DND-41 (cell line): ENCODE measurements at regions not wholly inside any gene's neighbourhood (a gene's known extent, or its start where the extent isn't known, plus 50 kb on each side); places are given as distances from the start of the nearest gene placed in this dataset.

Experiments used
- ATAC-seq: fragments of 200-7000 bp; cut with Tn5 transposase; 3 replicates; pipeline ENCODE4 v1.9.1; 2021; ENCODE audit warnings: low read depth; ENCODE audit not compliant: insufficient read depth
- DNase-seq: peaks from one replicate; pipeline ENCODE4 v3.0.0-alpha.2; 2020
- H2AFZ ChIP-seq: 2 replicates; pipeline ENCODE4 v1.6.0; 2012; ENCODE audit warnings: low read depth, low read length
- H3K27ac ChIP-seq: 2 replicates; pipeline ENCODE4 v1.5.1; 2012; ENCODE audit warnings: low read length, inconsistent platforms
- H3K27me3 ChIP-seq: fragments of 200-600 bp; sonication (generic); 2 replicates; pipeline ENCODE4 v1.6.0; 2012; ENCODE audit warnings: low read length, mild to moderate bottlenecking, inconsistent platforms; ENCODE audit not compliant: insufficient read depth, poor library complexity
- H3K36me3 ChIP-seq: 2 replicates; pipeline ENCODE4 v1.5.1; 2012; ENCODE audit warnings: low read length, inconsistent platforms; ENCODE audit not compliant: insufficient read depth
- H3K4me1 ChIP-seq: 2 replicates; pipeline ENCODE4 v1.5.1; 2012; ENCODE audit warnings: mild to moderate bottlenecking, low read length; ENCODE audit not compliant: insufficient read depth
- H3K4me2 ChIP-seq: 2 replicates; pipeline ENCODE4 v1.6.0; 2012; ENCODE audit warnings: mild to moderate bottlenecking, moderate library complexity, low read length, inconsistent platforms; ENCODE audit not compliant: insufficient read depth
- H3K4me3 ChIP-seq, 2 experiments: fragments of 200-600 bp in 1 of 2; shearing (Covaris generic) in 1 of 2; 2 replicates each; pipeline ENCODE4 v1.5.1; 2012 to 2016; ENCODE audit warnings: inconsistent platforms in 2 of 2, low read length in 2 of 2, mild to moderate bottlenecking in 2 of 2, low read depth in 1 of 2, moderate library complexity in 1 of 2
- H3K79me2 ChIP-seq: 2 replicates; pipeline ENCODE4 v1.6.0; 2012; ENCODE audit warnings: low read length, inconsistent platforms; ENCODE audit not compliant: insufficient read depth
- H3K9ac ChIP-seq: 2 replicates; pipeline ENCODE4 v1.6.0; 2012; ENCODE audit warnings: low read depth, mild to moderate bottlenecking, inconsistent platforms, low read length, moderate library complexity
- H3K9me3 ChIP-seq: 2 replicates; pipeline ENCODE4 v1.5.1; 2012; ENCODE audit warnings: low read length, moderate library complexity, mild to moderate bottlenecking, inconsistent platforms; ENCODE audit not compliant: insufficient read depth, severe bottlenecking
- H4K20me1 ChIP-seq: 2 replicates; pipeline ENCODE4 v1.6.0; 2012; ENCODE audit warnings: low read length; ENCODE audit not compliant: insufficient read depth
- CTCF ChIP-seq: IDR thresholded peaks from 2 replicates; pipeline ENCODE4 v1.5.1; 2012; ENCODE audit warnings: borderline replicate concordance, low read length, moderate library complexity, mild to moderate bottlenecking; ENCODE audit not compliant: poor library complexity, severe bottlenecking; ENCODE audit errors: extremely low read depth
- EZH2 ChIP-seq: IDR thresholded peaks from 3 replicates; pipeline ENCODE4 v1.6.1; 2012; ENCODE audit warnings: borderline replicate concordance, low read depth, mild to moderate bottlenecking, moderate library complexity, low read length, inconsistent platforms; ENCODE audit not compliant: severe bottlenecking

- Histone ChIP-seq H3K9ac (no peak overlapping the region), H3K27me3 (no peaks in the 10 kb centered on the region), H4K20me1 (no peaks in the 10 kb centered on the region), H3K36me3 (no peaks in the 10 kb centered on the region), H3K9me3 (no peaks in the 10 kb centered on the region), H2AFZ (no peak overlapping the region), H3K27ac (no peak overlapping the region), H3K4me1 (no peaks in the 10 kb centered on the region), H3K4me3 (no peak overlapping the region), H3K79me2 (no peaks in the 10 kb centered on the region), H3K4me2 (no peak overlapping the region)
- DNase-seq (no peak), ATAC-seq (no peak)
- no peak for TF ChIP-seq EZH2
- TF ChIP-seq CTCF, result no peak
These were observed 1154.9 kb upstream of the PCDH7 start for GRCh38 chr4:29565256-29565655.

DNA sequence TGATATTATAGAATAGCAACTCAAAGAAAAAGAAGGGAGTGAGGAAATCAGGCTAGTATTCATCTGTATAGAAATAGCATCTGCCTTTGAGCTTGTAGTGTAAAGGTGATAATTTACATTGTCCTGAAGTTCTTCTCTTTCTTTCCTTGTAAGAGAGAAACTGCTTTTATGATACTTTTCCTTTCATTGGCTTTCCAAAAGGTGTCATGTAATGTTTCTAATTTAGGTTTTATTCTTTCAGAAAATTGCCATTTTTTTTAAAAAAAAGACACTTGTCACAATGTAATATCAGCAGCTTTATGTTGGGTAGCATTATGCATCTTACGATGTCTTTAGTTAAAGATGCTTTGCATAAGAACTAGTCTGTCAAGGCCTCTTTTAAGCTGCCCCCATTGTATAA lies 1153.8 kb upstream of the PCDH7 start:
- no peak overlapping the region for H2AFZ ChIP-seq
- no peak for ATAC-seq
- no peak for TF ChIP-seq CTCF
- TF ChIP-seq EZH2, result no peak

DNA sequence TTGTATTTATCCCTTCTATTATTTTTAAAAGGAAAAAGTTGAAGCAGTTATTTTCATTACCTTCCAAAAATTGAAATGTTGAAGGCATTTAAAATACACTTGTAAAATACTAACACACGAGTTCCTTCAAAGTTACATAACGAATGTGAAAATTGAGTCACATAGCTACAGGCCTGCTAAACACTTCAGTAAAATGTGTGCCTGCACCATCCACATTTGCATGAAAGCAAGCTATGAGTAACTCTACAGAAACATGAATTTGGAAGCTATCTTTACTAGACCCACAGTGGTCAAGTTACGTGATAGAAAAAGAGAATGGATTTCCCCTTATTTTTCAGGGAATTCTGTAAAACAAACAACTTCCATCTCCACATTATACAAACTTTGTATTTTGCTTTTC lies 1148.8 kb upstream of the PCDH7 start:
- H4K20me1 ChIP-seq, result no peaks in the 10 kb centered on the region
- no peak overlapping the region for H3K9ac ChIP-seq
- no peaks in the 10 kb centered on the region for H3K27me3 ChIP-seq
- no peaks in the 10 kb centered on the region for H3K79me2 ChIP-seq
- TF ChIP-seq EZH2, result no peak
- no peak for TF ChIP-seq CTCF
- H3K9me3 ChIP-seq, result no peaks in the 10 kb centered on the region
- H3K27ac ChIP-seq, result no peak overlapping the region
- ATAC-seq, result no peak
- H3K4me3 ChIP-seq, result no peak overlapping the region
- no peak overlapping the region for H2AFZ ChIP-seq
- H3K36me3 ChIP-seq, result no peaks in the 10 kb centered on the region
- DNase-seq, result no peak
- no peaks in the 10 kb centered on the region for H3K4me1 ChIP-seq
- no peak overlapping the region for H3K4me2 ChIP-seq

More for the DNA sequence above, 1153.8 kb upstream of the PCDH7 start:
- Histone ChIP-seq H3K27ac (no peak overlapping the region), H3K4me2 (no peak overlapping the region), H3K36me3 (no peaks in the 10 kb centered on the region), H3K79me2 (no peaks in the 10 kb centered on the region), H3K27me3 (no peaks in the 10 kb centered on the region), H3K4me3 (no peak overlapping the region), H3K4me1 (no peaks in the 10 kb centered on the region), H3K9me3 (no peaks in the 10 kb centered on the region), H3K9ac (no peak overlapping the region), H4K20me1 (no peaks in the 10 kb centered on the region)
- DNase-seq, result no peak

DNA sequence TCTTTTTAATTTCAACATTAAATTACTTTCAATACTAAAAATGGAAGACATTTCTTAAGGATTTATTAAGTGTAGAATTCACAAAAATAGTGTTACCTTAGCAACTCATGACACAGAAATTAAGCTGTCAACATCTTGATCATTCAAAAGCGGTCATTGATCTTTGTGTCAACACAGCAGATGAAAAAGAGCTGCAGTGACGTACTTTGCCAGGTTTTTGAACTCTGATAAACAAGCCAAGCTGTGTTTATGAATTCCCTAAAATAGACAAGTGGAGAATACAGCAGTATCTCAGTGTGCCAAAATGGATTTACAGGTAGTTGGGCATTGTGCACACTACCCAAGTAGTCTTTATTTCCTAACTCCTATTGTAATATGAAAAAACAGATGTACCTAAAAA lies 1141.8 kb upstream of the PCDH7 start:
- Histone ChIP-seq H3K4me2 (no peak overlapping the region), H2AFZ (no peak overlapping the region), H3K79me2 (no peaks in the 10 kb centered on the region), H3K9ac (no peak overlapping the region), H3K27ac (no peak overlapping the region), H3K27me3 (no peaks in the 10 kb centered on the region), H3K4me3 (no peak overlapping the region), H3K36me3 (no peaks in the 10 kb centered on the region), H3K4me1 (no peaks in the 10 kb centered on the region), H3K9me3 (no peaks in the 10 kb centered on the region), H4K20me1 (no peaks in the 10 kb centered on the region)
- DNase-seq, result no peak
- TF ChIP-seq CTCF (no peak), EZH2 (no peak)
- no peak for ATAC-seq
